ELF-1 (cell line): ENCODE measurements at regions not wholly inside any gene's neighbourhood (a gene's known extent, or its start where the extent isn't known, plus 50 kb on each side); places are given as distances from the start of the nearest gene placed in this dataset.

Experiments used
- DNase-seq: peaks from one replicate; pipeline ENCODE4 v3.0.0-alpha.2; 2016; ENCODE audit warnings: low read depth, low spot score

GRCh38 chr20:60240415-60240814 is 282.2 kb downstream of the CDH26 start:
- DNase-seq: no peak

- DNase-seq: no peak
Measured at GRCh38 chr20:60240986-60241385, 282.8 kb downstream of the CDH26 start.

- no peak for DNase-seq
Measured at GRCh38 chr20:60242836-60243505, 284.7 kb downstream of the CDH26 start.

- DNase-seq: no peak
Measured at GRCh38 chr20:60244373-60245146, 286.3 kb downstream of the CDH26 start.

- DNase-seq: no peak
Measured at GRCh38 chr20:60246751-60247150, 288.5 kb downstream of the CDH26 start.

GRCh38 chr20:60249436-60249835 is 291.2 kb downstream of the CDH26 start:
- DNase-seq: no peak

- DNase-seq: no peak
Measured at GRCh38 chr20:60250251-60250650, 292.0 kb downstream of the CDH26 start.

GRCh38 chr20:60252866-60253265 is 294.6 kb downstream of the CDH26 start:
- DNase-seq: no peak

GRCh38 chr20:60253471-60253870 is 295.2 kb downstream of the CDH26 start:
- no peak for DNase-seq

GRCh38 chr20:60254901-60255411 is 296.7 kb downstream of the CDH26 start:
- no peak for DNase-seq

GRCh38 chr20:60255415-60255814 is 297.2 kb downstream of the CDH26 start:
- DNase-seq: no peak

- no peak for DNase-seq
Measured at GRCh38 chr20:60255866-60256265, 297.6 kb downstream of the CDH26 start.

- DNase-seq: no peak
Measured at GRCh38 chr20:60256811-60257210, 298.6 kb downstream of the CDH26 start.

GRCh38 chr20:60257671-60258070 is 299.4 kb downstream of the CDH26 start:
- no peak for DNase-seq

- DNase-seq: no peak
Measured at GRCh38 chr20:60258255-60258863, 300.1 kb downstream of the CDH26 start.

- no peak for DNase-seq
Measured at GRCh38 chr20:60261333-60261732, 303.1 kb downstream of the CDH26 start.

GRCh38 chr20:60262967-60263603 is 304.9 kb downstream of the CDH26 start:
- DNase-seq: peak; percentile 51

- no peak for DNase-seq
Measured at GRCh38 chr20:60263725-60264709, 305.8 kb downstream of the CDH26 start.

GRCh38 chr20:60266177-60266823 is 308.1 kb downstream of the CDH26 start:
- no peak for DNase-seq

GRCh38 chr20:60268491-60268890 is 310.3 kb downstream of the CDH26 start:
- DNase-seq: no peak
